ENCODE measurements at regions not wholly inside any gene's neighbourhood (a gene's known extent, or its start where the extent isn't known, plus 50 kb on each side); places are given as distances from the start of the nearest gene placed in this dataset.

DNA sequence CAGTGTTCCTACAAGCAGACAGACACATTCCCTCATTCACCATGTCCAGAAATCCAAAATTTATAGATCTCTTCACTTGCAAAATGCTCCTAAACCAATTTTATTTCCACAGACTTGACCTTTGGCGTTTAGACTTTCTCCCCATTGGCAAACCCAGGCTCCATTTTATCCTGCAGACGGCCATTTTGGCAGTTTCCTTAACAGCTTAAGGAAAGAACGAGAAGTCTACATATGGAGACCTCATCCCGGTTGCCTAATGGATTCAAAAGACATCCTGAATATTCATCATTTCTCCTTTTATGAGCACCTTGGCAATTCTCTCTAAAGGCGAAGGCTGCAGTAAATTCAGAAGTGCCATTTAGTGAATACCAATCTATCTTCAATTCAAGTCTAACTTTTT lies 132.9 kb downstream of the HLX start:
- TF ChIP-seq, protein P1, sequence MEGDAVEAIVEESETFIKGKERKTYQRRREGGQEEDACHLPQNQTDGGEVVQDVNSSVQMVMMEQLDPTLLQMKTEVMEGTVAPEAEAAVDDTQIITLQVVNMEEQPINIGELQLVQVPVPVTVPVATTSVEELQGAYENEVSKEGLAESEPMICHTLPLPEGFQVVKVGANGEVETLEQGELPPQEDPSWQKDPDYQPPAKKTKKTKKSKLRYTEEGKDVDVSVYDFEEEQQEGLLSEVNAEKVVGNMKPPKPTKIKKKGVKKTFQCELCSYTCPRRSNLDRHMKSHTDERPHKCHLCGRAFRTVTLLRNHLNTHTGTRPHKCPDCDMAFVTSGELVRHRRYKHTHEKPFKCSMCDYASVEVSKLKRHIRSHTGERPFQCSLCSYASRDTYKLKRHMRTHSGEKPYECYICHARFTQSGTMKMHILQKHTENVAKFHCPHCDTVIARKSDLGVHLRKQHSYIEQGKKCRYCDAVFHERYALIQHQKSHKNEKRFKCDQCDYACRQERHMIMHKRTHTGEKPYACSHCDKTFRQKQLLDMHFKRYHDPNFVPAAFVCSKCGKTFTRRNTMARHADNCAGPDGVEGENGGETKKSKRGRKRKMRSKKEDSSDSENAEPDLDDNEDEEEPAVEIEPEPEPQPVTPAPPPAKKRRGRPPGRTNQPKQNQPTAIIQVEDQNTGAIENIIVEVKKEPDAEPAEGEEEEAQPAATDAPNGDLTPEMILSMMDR (IDR thresholded peaks at IDR 0.05), result no peak
- TF ChIP-seq POLR2A (IDR thresholded peaks at IDR 0.05), result no peak

Measured in thyroid gland (tissue), 4 donors.